ENCODE measurements at regions not wholly inside any gene's neighbourhood (a gene's known extent, or its start where the extent isn't known, plus 50 kb on each side); places are given as distances from the start of the nearest gene placed in this dataset.

DNA sequence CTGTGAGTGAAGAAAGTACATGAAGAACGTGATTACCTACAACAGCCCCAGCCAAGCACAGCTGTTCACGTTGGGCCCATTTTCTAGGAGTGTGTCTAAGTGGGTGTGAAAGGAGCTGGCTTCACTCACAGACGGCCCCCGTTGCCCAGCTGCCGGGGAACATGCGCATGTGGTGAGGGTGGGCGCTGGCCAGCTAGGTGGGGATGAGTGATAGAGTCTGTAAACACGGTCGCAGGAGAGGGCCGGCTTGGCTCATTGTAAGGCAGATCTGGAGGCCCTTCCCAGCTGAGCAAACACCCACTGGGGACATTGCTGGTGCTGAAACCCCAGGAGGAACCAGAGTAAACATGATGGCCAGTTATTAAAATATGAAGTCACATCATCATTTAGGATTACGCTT lies 160.5 kb downstream of the TEX29 start:
- intact Hi-C loops (cut with micrococcal nuclease) = no loop called here
- H3K27ac Mint-ChIP-seq = no peak overlapping the region
- H3K9me3 Mint-ChIP-seq = peaks cover 0 to 9% (median 0%) of the 10 kb centered on the region in 11 donors
- Histone ChIP-seq H3K27me3 (ENCODE audit: control insufficient read depth in 2 of 2, insufficient read depth in 2 of 2, low read length in 2 of 2) (no peaks in the 10 kb centered on the region), H3K4me3 (ENCODE audit: low read length) (no peak overlapping the region), H3K36me3 (ENCODE audit: control insufficient read depth in 2 of 3, insufficient read depth in 3 of 3, low read length in 3 of 3) (no peaks in the 10 kb centered on the region), H3K9me3 (ENCODE audit: control insufficient read depth in 2 of 3, low read length in 3 of 3) (no peaks in the 10 kb centered on the region), H3K27ac (ENCODE audit: low read depth, low read length) (no peak overlapping the region), H3K4me1 (ENCODE audit: control insufficient read depth in 2 of 2, insufficient read depth in 2 of 2, low read length in 2 of 2) (no peaks in the 10 kb centered on the region)
- peaks cover 0 to 4% (median 0%) of the 10 kb centered on the region in 5 donors for H3K36me3 Mint-ChIP-seq
- H3K4me3 Mint-ChIP-seq = no peak overlapping the region
- DNase-seq (no peak), ATAC-seq (no peak)
- H3K27me3 Mint-ChIP-seq = peaks cover 0 to 4% (median 3%) of the 10 kb centered on the region in 5 donors
- ChIA-PET CTCF (no interaction called here), POLR2A (no interaction called here)
- no peaks in the 10 kb centered on the region for H3K4me1 Mint-ChIP-seq

DNA sequence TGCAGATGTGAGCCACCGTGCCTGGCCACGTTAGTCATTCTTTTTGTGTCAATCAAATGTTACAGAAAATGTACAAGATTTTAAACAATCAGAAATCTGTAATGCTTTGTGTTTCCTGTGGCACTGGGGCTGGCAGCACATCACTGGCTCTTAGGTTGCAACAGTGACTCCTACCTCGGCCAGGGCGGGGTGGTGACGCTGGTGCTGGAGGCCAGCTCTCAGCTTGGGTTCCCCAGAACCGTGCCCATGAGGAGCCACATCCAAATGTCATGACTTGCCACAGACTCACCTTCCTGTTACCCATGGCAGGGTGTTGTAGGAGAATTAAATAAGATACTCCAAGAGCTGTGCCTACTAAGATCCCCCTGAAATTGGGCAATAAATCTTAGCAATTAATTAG lies 161.7 kb downstream of the TEX29 start:
- H3K27me3 Mint-ChIP-seq = peaks cover 0 to 4% (median 3%) of the 10 kb centered on the region in 5 donors
- DNase-seq = no peak
- Histone ChIP-seq H3K27me3 (ENCODE audit: control insufficient read depth in 2 of 2, insufficient read depth in 2 of 2, low read length in 2 of 2) (no peaks in the 10 kb centered on the region), H3K27ac (ENCODE audit: low read depth, low read length) (no peak overlapping the region), H3K4me3 (ENCODE audit: low read length) (no peak overlapping the region), H3K36me3 (ENCODE audit: control insufficient read depth in 2 of 3, insufficient read depth in 3 of 3, low read length in 3 of 3) (no peaks in the 10 kb centered on the region), H3K9me3 (ENCODE audit: control insufficient read depth in 2 of 3, low read length in 3 of 3) (peaks cover 0 to 9% (median 0%) of the 10 kb centered on the region in 3 experiments), H3K4me1 (ENCODE audit: control insufficient read depth in 2 of 2, insufficient read depth in 2 of 2, low read length in 2 of 2) (no peaks in the 10 kb centered on the region)
- CTCF ChIA-PET = no interaction called here
- ATAC-seq = no peak
- POLR2A ChIA-PET = no interaction called here
- intact Hi-C loops (cut with micrococcal nuclease) = no loop called here
- H3K4me3 Mint-ChIP-seq = no peak overlapping the region
- peaks cover 0 to 4% (median 0%) of the 10 kb centered on the region in 5 donors for H3K36me3 Mint-ChIP-seq
- H3K4me1 Mint-ChIP-seq = no peaks in the 10 kb centered on the region
- no peak overlapping the region for H3K27ac Mint-ChIP-seq
- peaks cover 0 to 16% (median 0%) of the 10 kb centered on the region in 11 donors for H3K9me3 Mint-ChIP-seq

- no peak overlapping the region for H3K4me3 ChIP-seq (ENCODE audit: low read length)
- intact Hi-C loops (cut with micrococcal nuclease) = no loop called here
- H3K4me1 Mint-ChIP-seq = no peaks in the 10 kb centered on the region
- H3K27me3 ChIP-seq (ENCODE audit: control insufficient read depth in 2 of 2, insufficient read depth in 2 of 2, low read length in 2 of 2) = no peaks in the 10 kb centered on the region
- ChIA-PET CTCF (interaction anchor here (0.6 kb wide), 1 partner anchor 415 kb away, joined by 3 read pairs; no protein-coding TSS in a partner anchor), POLR2A (no interaction called here)
- no peak overlapping the region for H3K4me3 Mint-ChIP-seq
- ATAC-seq (no peak), DNase-seq (no peak)
- peaks cover 0 to 4% (median 3%) of the 10 kb centered on the region in 5 donors for H3K27me3 Mint-ChIP-seq
- H3K36me3 ChIP-seq (ENCODE audit: control insufficient read depth in 2 of 3, insufficient read depth in 3 of 3, low read length in 3 of 3) = no peaks in the 10 kb centered on the region
- no peak overlapping the region for H3K27ac Mint-ChIP-seq
- H3K36me3 Mint-ChIP-seq = peaks cover 0 to 4% (median 0%) of the 10 kb centered on the region in 5 donors
- no peaks in the 10 kb centered on the region for H3K4me1 ChIP-seq (ENCODE audit: control insufficient read depth in 2 of 2, insufficient read depth in 2 of 2, low read length in 2 of 2)
- H3K9me3 Mint-ChIP-seq = peaks cover 0 to 19% (median 1%) of the 10 kb centered on the region in 11 donors
- H3K9me3 ChIP-seq (ENCODE audit: control insufficient read depth in 2 of 3, low read length in 3 of 3) = peaks cover 0 to 10% (median 0%) of the 10 kb centered on the region in 3 experiments
- H3K27ac ChIP-seq (ENCODE audit: low read depth, low read length) = no peak overlapping the region
These were observed 162.6 kb downstream of the TEX29 start for GRCh38 chr13:111482806-111483620.

GRCh38 chr13:111483621-111483987 lies 163.2 kb downstream of the TEX29 start:
- H3K36me3 Mint-ChIP-seq = peaks cover 0 to 4% (median 0%) of the 10 kb centered on the region in 5 donors
- no peaks in the 10 kb centered on the region for H3K36me3 ChIP-seq (ENCODE audit: control insufficient read depth in 2 of 3, insufficient read depth in 3 of 3, low read length in 3 of 3)
- ATAC-seq (no peak), DNase-seq (no peak)
- H3K4me1 Mint-ChIP-seq = no peaks in the 10 kb centered on the region
- no peak overlapping the region for H3K4me3 ChIP-seq (ENCODE audit: low read length)
- peaks cover 0 to 10% (median 0%) of the 10 kb centered on the region in 3 experiments for H3K9me3 ChIP-seq (ENCODE audit: control insufficient read depth in 2 of 3, low read length in 3 of 3)
- H3K27me3 ChIP-seq (ENCODE audit: control insufficient read depth in 2 of 2, insufficient read depth in 2 of 2, low read length in 2 of 2) = no peaks in the 10 kb centered on the region
- POLR2A ChIA-PET = no interaction called here
- H3K27me3 Mint-ChIP-seq = peaks cover 0 to 8% (median 3%) of the 10 kb centered on the region in 5 donors
- peaks cover 0 to 19% (median 1%) of the 10 kb centered on the region in 11 donors for H3K9me3 Mint-ChIP-seq
- CTCF ChIA-PET = interaction anchor here (0.6 kb wide), 1 partner anchor 416 kb away, joined by 3 read pairs; no protein-coding TSS in a partner anchor
- H3K27ac Mint-ChIP-seq = no peak overlapping the region
- no peaks in the 10 kb centered on the region for H3K4me1 ChIP-seq (ENCODE audit: control insufficient read depth in 2 of 2, insufficient read depth in 2 of 2, low read length in 2 of 2)
- intact Hi-C loops (cut with micrococcal nuclease) = no loop called here
- no peak overlapping the region for H3K27ac ChIP-seq (ENCODE audit: low read depth, low read length)
- H3K4me3 Mint-ChIP-seq = no peak overlapping the region

GRCh38 chr13:111484141-111484925 lies 163.9 kb downstream of the TEX29 start:
- no peaks in the 10 kb centered on the region for H3K4me1 Mint-ChIP-seq
- no peaks in the 10 kb centered on the region for H3K36me3 ChIP-seq (ENCODE audit: control insufficient read depth in 2 of 3, insufficient read depth in 3 of 3, low read length in 3 of 3)
- no peak overlapping the region for H3K27ac Mint-ChIP-seq
- ChIA-PET POLR2A (no interaction called here), CTCF (interaction anchor here (0.6 kb wide), 1 partner anchor 416 kb away, joined by 3 read pairs; no protein-coding TSS in a partner anchor)
- no peak overlapping the region for H3K4me3 Mint-ChIP-seq
- intact Hi-C loops (cut with micrococcal nuclease) = no loop called here
- DNase-seq (no peak), ATAC-seq (no peak)
- H3K4me3 ChIP-seq (ENCODE audit: low read length) = no peak overlapping the region
- H3K36me3 Mint-ChIP-seq = peaks cover 0 to 4% (median 0%) of the 10 kb centered on the region in 5 donors
- H3K9me3 ChIP-seq (ENCODE audit: control insufficient read depth in 2 of 3, low read length in 3 of 3) = peaks cover 0 to 10% (median 0%) of the 10 kb centered on the region in 3 experiments
- peaks cover 0 to 19% (median 1%) of the 10 kb centered on the region in 11 donors for H3K9me3 Mint-ChIP-seq
- H3K27me3 ChIP-seq (ENCODE audit: control insufficient read depth in 2 of 2, insufficient read depth in 2 of 2, low read length in 2 of 2) = no peaks in the 10 kb centered on the region
- no peak overlapping the region for H3K27ac ChIP-seq (ENCODE audit: low read depth, low read length)
- peaks cover 0 to 8% (median 3%) of the 10 kb centered on the region in 5 donors for H3K27me3 Mint-ChIP-seq
- H3K4me1 ChIP-seq (ENCODE audit: control insufficient read depth in 2 of 2, insufficient read depth in 2 of 2, low read length in 2 of 2) = no peaks in the 10 kb centered on the region

- H3K27me3 Mint-ChIP-seq = peaks cover 0 to 8% (median 3%) of the 10 kb centered on the region in 5 donors
- H3K9me3 ChIP-seq (ENCODE audit: control insufficient read depth in 2 of 3, low read length in 3 of 3) = peaks cover 0 to 10% (median 0%) of the 10 kb centered on the region in 3 experiments
- peaks cover 0 to 19% (median 1%) of the 10 kb centered on the region in 11 donors for H3K9me3 Mint-ChIP-seq
- ChIA-PET POLR2A (no interaction called here), CTCF (no interaction called here)
- H3K4me1 Mint-ChIP-seq = no peaks in the 10 kb centered on the region
- no peak overlapping the region for H3K4me3 ChIP-seq (ENCODE audit: low read length)
- H3K27ac ChIP-seq (ENCODE audit: low read depth, low read length) = no peak overlapping the region
- intact Hi-C loops (cut with micrococcal nuclease) = no loop called here
- no peaks in the 10 kb centered on the region for H3K27me3 ChIP-seq (ENCODE audit: control insufficient read depth in 2 of 2, insufficient read depth in 2 of 2, low read length in 2 of 2)
- H3K4me3 Mint-ChIP-seq = no peak overlapping the region
- H3K4me1 ChIP-seq (ENCODE audit: control insufficient read depth in 2 of 2, insufficient read depth in 2 of 2, low read length in 2 of 2) = no peaks in the 10 kb centered on the region
- ATAC-seq = no peak
- H3K36me3 ChIP-seq (ENCODE audit: control insufficient read depth in 2 of 3, insufficient read depth in 3 of 3, low read length in 3 of 3) = no peaks in the 10 kb centered on the region
- no peak for DNase-seq
- peaks cover 0 to 4% (median 0%) of the 10 kb centered on the region in 5 donors for H3K36me3 Mint-ChIP-seq
- H3K27ac Mint-ChIP-seq = no peak overlapping the region
These were observed 164.5 kb downstream of the TEX29 start for GRCh38 chr13:111484959-111485358.
